Islet of Langerhans (tissue), 1 donor: ENCODE measurements at regions not wholly inside any gene's neighbourhood (a gene's known extent, or its start where the extent isn't known, plus 50 kb on each side); places are given as distances from the start of the nearest gene placed in this dataset.
"Not testable (repeated sequence)": the region's sequence is repeated elsewhere in the genome, so short reads cannot be mapped to it uniquely, and the experiment has no call there.

Experiments
- FAIRE-seq: peaks from one replicate; lab custom pipeline; 2011; peaks lifted over from hg19 to GRCh38; lab: Jason Lieb, UNC

GRCh38 chr2:87198422-87198821 lies 176.8 kb upstream of the PLGLB1 start:
- FAIRE-seq = not testable (repeated sequence)

- not testable (repeated sequence) for FAIRE-seq
These were observed 177.6 kb upstream of the PLGLB1 start for GRCh38 chr2:87199228-87199627.

- FAIRE-seq = not testable (repeated sequence)
These were observed 183.0 kb upstream of the PLGLB1 start for GRCh38 chr2:87204569-87205147.

GRCh38 chr2:87212938-87213337 lies 191.3 kb upstream of the PLGLB1 start:
- not testable (repeated sequence) for FAIRE-seq

- not testable (repeated sequence) for FAIRE-seq
These were observed 195.4 kb upstream of the PLGLB1 start for GRCh38 chr2:87217005-87217404.

- peak; percentile 79 for FAIRE-seq
These were observed 196.2 kb upstream of the PLGLB1 start for GRCh38 chr2:87217741-87218410.

- FAIRE-seq = not testable (repeated sequence)
These were observed 199.0 kb upstream of the PLGLB1 start for GRCh38 chr2:87220651-87221050.

- FAIRE-seq = not testable (repeated sequence)
These were observed 200.5 kb upstream of the PLGLB1 start for GRCh38 chr2:87222131-87222530.

- FAIRE-seq = not testable (repeated sequence)
These were observed 202.2 kb upstream of the PLGLB1 start for GRCh38 chr2:87223873-87224272.

- peak; percentile 85 for FAIRE-seq
These were observed 207.5 kb upstream of the PLGLB1 start for GRCh38 chr2:87229091-87229689.

- not testable (repeated sequence) for FAIRE-seq
These were observed 208.3 kb upstream of the PLGLB1 start for GRCh38 chr2:87229964-87230363.

GRCh38 chr2:87235333-87235981 lies 213.8 kb upstream of the PLGLB1 start:
- not testable (repeated sequence) for FAIRE-seq

- not testable (repeated sequence) for FAIRE-seq
These were observed 216.1 kb upstream of the PLGLB1 start for GRCh38 chr2:87237570-87238336.

GRCh38 chr2:87239558-87240215 lies 218.0 kb upstream of the PLGLB1 start:
- not testable (repeated sequence) for FAIRE-seq

- FAIRE-seq = not testable (repeated sequence)
These were observed 224.5 kb upstream of the PLGLB1 start for GRCh38 chr2:87246066-87246717.

- FAIRE-seq = not testable (repeated sequence)
These were observed 230.4 kb upstream of the PLGLB1 start for GRCh38 chr2:87252046-87252445.

- not testable (repeated sequence) for FAIRE-seq
These were observed 232.9 kb upstream of the PLGLB1 start for GRCh38 chr2:87254562-87254961.

- FAIRE-seq = not testable (repeated sequence)
These were observed 233.8 kb upstream of the PLGLB1 start for GRCh38 chr2:87255410-87255809.

GRCh38 chr2:87258887-87259286 lies 237.2 kb upstream of the PLGLB1 start:
- not testable (repeated sequence) for FAIRE-seq

GRCh38 chr2:87262184-87262702 lies 240.6 kb upstream of the PLGLB1 start:
- FAIRE-seq = not testable (repeated sequence)
